Left colon (tissue), 2 donors: ENCODE measurements at regions not wholly inside any gene's neighbourhood (a gene's known extent, or its start where the extent isn't known, plus 50 kb on each side); places are given as distances from the start of the nearest gene placed in this dataset.
A peak's percentile ranks its signal among the peaks of the same experiment; 100 is the strongest.
"Not testable (repeated sequence)": the region's sequence is repeated elsewhere in the genome, so short reads cannot be mapped to it uniquely, and the experiment has no call there.

Source experiments
- ATAC-seq: fragments of 200-7000 bp; cut with Tn5 transposase; one replicate; pipeline ENCODE4 v1.9.1; 2020; ENCODE audit warnings: mild to moderate bottlenecking, moderate library complexity
- DNase-seq, 2 donors: peaks; one replicate each; pipeline ENCODE4 v3.0.0-alpha.2; 2020
- intact Hi-C, 2 donors: fragments of 100-400 bp; cut with DNase I in 1 of 2; cut with micrococcal nuclease in 1 of 2; formaldehyde crosslinking; loops; one replicate each; pipeline versions ENCODE4 v1.11.2 to v1.14.0; 2022; cut with DNase I, micrococcal nuclease
- donor health status: DM: no; HTN: no; CAD: no.
- donor health status: DM: yes; HTN: yes; CAD: no.

DNA sequence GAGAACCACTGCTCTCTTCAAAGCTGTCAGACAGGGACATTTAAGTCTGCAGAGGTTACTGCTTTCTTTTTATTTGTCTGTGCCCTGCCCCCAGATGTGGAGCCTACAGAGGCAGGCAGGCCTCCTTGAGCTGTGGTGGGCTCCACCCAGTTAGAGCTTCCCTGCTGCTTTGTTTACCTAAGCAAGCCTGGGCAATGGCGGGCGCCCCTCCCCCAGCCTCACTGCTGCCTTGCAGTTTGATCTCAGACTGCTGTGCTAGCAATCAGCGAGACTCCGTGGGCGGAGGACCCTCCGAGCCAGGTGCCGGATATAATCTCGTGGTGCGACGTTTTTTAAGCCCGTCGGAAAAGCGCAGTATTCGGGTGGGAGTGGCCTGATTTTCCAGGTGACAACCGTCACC, 150.8 kb downstream of the FAM170A start:
- DNase-seq, intact Hi-C loops, ATAC-seq: not testable (repeated sequence)

GRCh38 chr5:119785057-119785456, 155.7 kb downstream of the FAM170A start:
- intact Hi-C loops, result no loop called here
- DNase-seq (no peak), ATAC-seq (no peak)

DNA sequence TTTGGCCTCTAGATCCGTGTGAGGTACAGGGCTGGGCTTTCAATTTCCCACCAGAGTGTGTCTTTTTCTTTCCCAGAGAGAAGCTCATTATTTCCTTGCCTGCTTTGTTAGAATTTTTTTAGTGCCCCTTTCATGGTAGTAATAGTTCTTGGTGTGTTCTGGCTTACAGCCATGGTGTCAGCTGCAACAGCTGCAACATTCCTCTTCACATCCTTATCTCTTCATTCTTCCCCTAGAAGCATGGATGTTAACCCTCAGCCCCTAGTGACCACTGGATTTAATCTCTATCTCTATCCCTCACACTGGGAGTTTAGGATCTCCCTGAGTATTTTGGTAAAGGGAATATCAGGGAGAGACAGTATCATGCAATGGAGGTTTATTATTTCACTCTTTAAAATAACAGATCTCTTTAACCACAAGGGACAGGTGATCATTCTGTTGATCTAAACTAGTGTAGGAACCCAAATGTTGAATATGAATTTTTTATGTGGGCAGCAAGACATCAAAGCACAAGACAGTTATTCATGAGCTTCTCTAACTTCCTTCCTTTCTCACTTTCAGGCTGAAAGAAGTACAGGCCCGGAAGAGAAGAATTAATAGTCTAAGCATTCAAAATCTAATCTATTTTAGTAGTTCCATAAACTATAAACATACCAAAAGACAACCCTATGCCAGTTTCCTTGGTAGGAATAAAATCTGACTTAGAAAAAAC, 160.2 kb downstream of the FAM170A start:
- intact Hi-C loops, result no loop called here
- ATAC-seq (no peak), DNase-seq (no peak)

- intact Hi-C loops, result no loop called here
- DNase-seq, result no peak
- peak; percentile 94 for ATAC-seq
Measured at GRCh38 chr5:119792161-119792799, 162.9 kb downstream of the FAM170A start.

DNA sequence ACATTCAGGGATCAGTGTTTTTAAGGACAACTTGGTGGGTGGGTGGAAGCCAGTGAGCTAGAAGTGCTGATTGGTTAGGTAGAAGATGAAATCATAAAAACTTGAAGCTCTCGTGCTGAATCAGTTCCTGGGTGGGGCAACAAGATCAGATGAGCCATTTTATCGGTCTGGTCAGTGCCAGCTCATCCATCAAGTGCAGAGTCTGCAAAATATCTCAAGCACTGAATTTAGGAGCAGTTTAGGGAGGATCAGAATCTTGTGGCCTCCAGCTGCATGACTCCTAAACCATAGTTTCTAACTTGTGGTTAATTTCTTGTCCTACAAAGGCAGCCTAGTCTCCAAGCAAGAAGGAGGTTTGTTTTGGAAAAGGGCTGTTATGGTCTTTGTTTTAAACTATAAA, 166.4 kb downstream of the FAM170A start:
- intact Hi-C loops, result no loop called here
- no peak for ATAC-seq
- DNase-seq, result no peak

DNA sequence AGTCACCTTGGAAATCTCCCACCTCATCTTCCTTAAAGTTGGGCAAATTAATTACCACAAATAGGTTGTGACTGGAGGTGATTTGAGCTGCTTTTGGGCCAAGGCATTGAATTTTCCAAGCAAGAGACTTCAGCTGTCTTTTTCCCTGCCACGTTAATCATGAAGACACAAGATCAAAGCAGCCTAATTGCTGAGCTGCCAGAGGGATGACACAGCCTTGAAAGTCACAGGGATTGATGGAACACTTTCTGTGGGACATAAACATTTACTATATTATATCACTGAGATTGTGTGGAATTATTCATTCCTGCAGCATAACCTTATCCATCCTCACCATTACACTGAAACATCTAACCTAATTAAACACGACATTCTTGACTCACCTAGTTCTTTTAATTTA, 172.2 kb downstream of the FAM170A start:
- intact Hi-C loops, result no loop called here
- ATAC-seq (no peak), DNase-seq (no peak)

DNA sequence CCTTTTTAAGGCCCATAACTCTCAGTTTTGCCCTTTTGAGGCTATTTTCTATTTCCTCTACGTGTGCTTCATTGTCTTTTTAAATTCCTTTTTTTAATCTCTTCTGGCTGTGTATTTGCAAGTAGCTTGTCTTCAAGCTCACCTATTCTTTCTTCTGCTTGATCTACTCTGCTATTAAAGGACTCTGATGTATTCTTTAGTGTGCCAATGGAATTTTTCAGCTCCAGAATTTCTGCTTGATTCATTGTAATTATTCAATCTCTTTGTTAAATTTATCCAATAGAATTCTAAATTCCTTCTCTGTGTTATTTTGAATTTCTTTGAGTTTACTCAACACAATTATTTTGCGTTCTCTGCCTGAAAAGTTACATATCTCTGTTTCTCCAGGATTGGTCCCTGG, 178.7 kb downstream of the FAM170A start:
- intact Hi-C loops, result no loop called here
- DNase-seq (no peak), ATAC-seq (no peak)

DNA sequence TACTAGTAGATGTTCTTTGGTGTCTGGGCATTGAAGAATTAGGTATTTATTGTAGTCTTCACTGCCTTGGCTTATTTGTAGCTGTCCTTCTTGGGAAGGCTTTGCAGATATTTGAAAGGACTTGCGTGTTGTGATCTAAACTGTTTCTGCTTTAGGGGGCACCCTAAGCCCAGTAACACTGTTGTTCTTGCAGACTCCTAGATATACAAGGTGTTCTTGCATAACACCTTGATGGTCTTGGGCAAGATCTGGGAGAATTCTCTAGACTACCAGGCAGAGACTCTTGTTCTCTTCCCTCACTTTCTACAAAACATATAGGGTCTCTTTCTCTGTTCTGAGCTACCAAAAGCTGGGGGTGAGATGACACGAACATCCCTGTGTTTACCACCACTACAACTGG, 179.1 kb downstream of the FAM170A start:
- ATAC-seq, result no peak
- DNase-seq, result no peak
- intact Hi-C loops, result no loop called here

DNA sequence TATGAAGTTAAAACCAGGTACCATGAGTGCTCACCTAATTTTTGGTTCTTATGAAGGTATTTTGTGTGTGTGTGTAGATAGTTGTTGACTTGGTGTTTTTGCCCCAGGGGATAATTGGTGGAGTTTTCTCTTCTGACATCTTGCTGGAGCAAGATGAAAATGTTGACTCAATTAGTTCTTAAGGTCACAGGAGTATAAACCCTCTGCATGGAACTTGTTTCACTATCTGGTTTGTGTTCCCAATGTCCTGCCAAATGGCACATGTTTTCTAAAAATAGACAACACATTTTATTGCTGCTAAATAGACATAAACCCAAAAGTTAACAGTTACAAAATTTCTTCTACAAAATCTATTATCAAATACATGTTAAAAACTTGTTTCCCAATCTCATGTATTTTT, 180.9 kb downstream of the FAM170A start:
- intact Hi-C loops, result no loop called here
- no peak for DNase-seq

GRCh38 chr5:119811458-119811857, 182.1 kb downstream of the FAM170A start:
- intact Hi-C loops, result no loop called here
- DNase-seq (no peak), ATAC-seq (no peak)

More for the DNA sequence above, 180.9 kb downstream of the FAM170A start:
- no peak for ATAC-seq

GRCh38 chr5:119814655-119815054, 185.3 kb downstream of the FAM170A start:
- intact Hi-C loops, result no loop called here
- DNase-seq (no peak), ATAC-seq (no peak)

GRCh38 chr5:119816055-119816454, 186.7 kb downstream of the FAM170A start:
- ATAC-seq (peak; percentile 51), DNase-seq (no peak)
- intact Hi-C loops, result no loop called here

DNA sequence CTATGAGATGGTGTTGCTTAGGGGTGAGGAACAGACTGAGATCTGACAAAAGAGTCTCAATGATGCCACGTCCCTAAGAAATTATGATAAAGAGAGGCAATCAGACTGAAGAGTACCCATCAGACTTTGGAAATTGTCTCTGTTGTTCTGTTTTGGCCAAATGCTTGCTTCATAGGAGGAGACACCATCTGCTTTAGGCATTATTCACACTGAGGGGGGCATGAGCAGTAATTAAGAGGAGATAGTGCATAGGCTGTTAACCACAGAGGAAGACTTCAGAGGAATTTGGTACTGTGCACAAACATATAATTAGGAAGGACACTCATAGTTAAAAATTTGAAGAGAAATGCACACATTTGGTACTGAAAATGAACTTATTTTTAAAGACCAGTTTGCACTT, 190.7 kb downstream of the FAM170A start:
- ATAC-seq (no peak), DNase-seq (no peak)
- intact Hi-C loops, result no loop called here

DNA sequence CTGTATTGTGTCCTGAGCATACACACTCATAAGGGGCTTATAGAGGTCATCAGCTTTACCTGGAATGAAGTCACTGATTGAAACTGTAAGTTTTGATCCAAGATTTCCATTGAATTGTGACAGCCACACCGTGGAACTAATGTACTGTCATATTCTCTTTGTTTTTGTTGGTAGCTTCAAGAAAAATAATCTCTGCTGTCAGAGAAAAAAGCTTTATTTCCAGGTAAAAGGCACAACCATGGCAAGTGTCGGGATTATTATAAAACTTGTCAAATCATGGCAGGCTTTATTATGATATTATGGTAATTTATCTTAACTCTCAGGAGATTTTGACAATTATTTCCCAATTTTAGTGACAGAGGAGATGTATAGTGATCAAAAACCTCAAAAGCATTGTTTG, 191.2 kb downstream of the FAM170A start:
- ATAC-seq (no peak), DNase-seq (no peak)
- intact Hi-C loops, result no loop called here

DNA sequence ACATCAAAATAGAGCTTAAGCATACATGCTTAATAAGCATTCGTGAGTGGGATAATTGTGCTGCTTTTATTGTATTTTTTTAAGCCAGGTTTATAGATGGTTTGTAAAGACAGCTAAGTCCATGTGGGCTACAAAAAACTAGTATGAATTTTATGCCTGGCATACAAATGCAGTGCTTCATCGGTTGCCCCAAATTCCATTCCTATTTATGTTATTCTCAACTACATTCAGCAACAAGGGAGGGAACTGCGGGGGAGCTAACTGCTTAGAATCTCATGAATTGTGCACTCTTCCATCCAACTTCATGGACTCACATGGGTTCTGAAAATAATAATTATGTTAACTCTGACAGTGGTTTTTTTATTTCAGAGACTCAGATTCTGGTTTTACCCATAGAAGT, 199.2 kb downstream of the FAM170A start:
- DNase-seq, result no peak
- intact Hi-C loops, result no loop called here
- ATAC-seq, result no peak

DNA sequence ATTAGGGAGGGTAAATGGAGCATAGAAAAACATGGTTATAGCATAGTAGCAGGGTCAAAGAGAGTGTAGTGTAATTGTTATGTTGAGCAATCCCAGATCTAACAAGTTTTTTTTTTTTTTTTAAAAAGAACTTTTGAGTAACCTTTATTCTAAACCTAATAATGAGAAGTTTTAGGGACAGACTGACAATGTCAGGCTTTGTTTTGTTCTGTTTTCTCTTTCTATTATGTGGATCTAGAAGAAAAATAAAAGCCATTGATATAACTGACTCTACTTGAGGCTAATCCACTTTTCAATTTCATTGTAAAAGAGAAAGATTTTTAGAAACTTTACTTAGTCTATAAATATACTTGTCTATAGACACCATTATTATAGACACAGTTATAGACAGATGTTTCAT, 200.0 kb downstream of the FAM170A start:
- ATAC-seq (no peak), DNase-seq (no peak)
- intact Hi-C loops, result no loop called here

GRCh38 chr5:119833176-119833575, 203.8 kb downstream of the FAM170A start:
- intact Hi-C loops, result no loop called here
- DNase-seq (no peak), ATAC-seq (peak; percentile 63)

- ATAC-seq (no peak), DNase-seq (no peak)
- intact Hi-C loops, result no loop called here
Measured at GRCh38 chr5:119840175-119840574, 210.8 kb downstream of the FAM170A start.

DNA sequence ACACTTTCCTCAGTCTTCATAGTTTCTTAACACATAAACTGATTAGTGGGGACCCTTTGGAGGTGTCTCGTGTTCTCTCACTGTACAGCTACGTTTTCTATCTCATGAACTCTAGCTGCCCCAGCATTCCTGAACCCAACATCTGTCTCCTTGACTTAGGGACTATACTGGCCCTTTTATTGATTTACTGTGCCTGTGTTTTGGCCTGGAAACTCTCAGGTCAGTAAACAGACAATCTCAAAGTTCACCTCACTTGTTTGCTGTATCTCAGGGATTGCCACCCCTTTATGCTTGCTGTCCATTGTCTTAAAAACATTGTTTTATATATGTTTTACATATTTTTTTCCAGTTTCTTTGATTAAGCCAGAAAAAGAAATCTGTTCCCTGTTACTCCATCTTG, 222.8 kb downstream of the FAM170A start:
- ATAC-seq, result peak; percentile 94

GRCh38 chr5:119860463-119860862, 231.1 kb downstream of the FAM170A start:
- intact Hi-C loops, result no loop called here
- DNase-seq (no peak), ATAC-seq (no peak)

More for the DNA sequence above, 222.8 kb downstream of the FAM170A start:
- no peak for DNase-seq
- intact Hi-C loops, result no loop called here

DNA sequence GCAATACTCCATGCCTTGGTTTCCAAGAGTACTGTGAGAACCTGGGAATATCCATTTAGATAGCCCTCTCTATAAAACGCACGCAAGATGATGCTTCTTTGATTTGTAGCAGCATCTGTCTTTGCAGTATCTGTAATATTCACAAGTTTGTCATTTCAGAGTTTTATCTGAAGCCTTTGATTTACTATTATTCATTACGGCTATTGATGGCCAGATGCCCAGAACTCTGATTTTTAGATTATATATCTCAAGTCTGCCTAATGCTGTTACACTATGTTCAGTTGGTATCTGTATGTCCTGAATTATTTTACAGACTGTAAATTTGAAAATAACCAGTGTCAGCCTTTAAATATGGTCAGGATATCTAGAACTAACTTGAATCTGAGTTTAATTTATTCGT, 233.3 kb downstream of the FAM170A start:
- no peak for ATAC-seq
- intact Hi-C loops, result no loop called here
- DNase-seq, result no peak
